Sigmoid colon (tissue), 6 donors: ENCODE measurements at regions not wholly inside any gene's neighbourhood (a gene's known extent, or its start where the extent isn't known, plus 50 kb on each side); places are given as distances from the start of the nearest gene placed in this dataset.

ENCODE experiments used
- DNase-seq: peaks from one replicate; pipeline ENCODE4 v3.0.0-alpha.2; 2019
- H3K27ac ChIP-seq, 4 donors: fragments of 200-600 bp; sonication (generic); one replicate each; pipeline ENCODE4 v1.5.1; 2016 to 2019; ENCODE audit warnings: mild to moderate bottlenecking in 1 of 4
- H3K27me3 ChIP-seq, 3 donors: fragments of 200-600 bp; sonication (generic); one replicate each; pipeline ENCODE4 v1.5.1; 2019; ENCODE audit warnings: mild to moderate bottlenecking in 1 of 3
- H3K36me3 ChIP-seq, 4 donors: fragments of 200-600 bp; sonication (generic); one replicate each; pipeline ENCODE4 v1.5.1; 2016 to 2019
- H3K4me1 ChIP-seq, 4 donors: fragments of 200-600 bp; sonication (generic); one replicate each; pipeline ENCODE4 v1.5.1; 2017 to 2019
- H3K4me3 ChIP-seq, 4 donors: fragments of 200-600 bp; sonication (generic); one replicate each; pipeline ENCODE4 v1.5.1; 2017 to 2019; ENCODE audit warnings: mild to moderate bottlenecking in 2 of 4, moderate library complexity in 1 of 4
- H3K9me3 ChIP-seq, 4 donors: fragments of 200-600 bp in 3 of 4; sonication (generic) in 3 of 4; one replicate each; pipeline versions ENCODE4 v1.5.1 to v1.6.1; 2013 to 2019
- CTCF ChIP-seq, 4 experiments: fragments of 450-650 bp in 3 of 4; fragments of 200-600 bp in 1 of 4; IDR thresholded peaks; one replicate each; pipeline ENCODE4 v1.5.1; 2016 to 2019; ENCODE audit warnings: antibody characterized with exemption in 4 of 4, mild to moderate bottlenecking in 3 of 4, moderate library complexity in 2 of 4
- EP300 ChIP-seq, 4 donors: sonication (generic); formaldehyde crosslinking; IDR thresholded peaks; one replicate each; pipeline ENCODE4 v1.6.1; 2017; ENCODE audit warnings: antibody characterized with exemption in 4 of 4
- POLR2A ChIP-seq, 2 donors: fragments of 450-650 bp; IDR thresholded peaks; one replicate each; pipeline ENCODE4 v1.6.1; 2016; ENCODE audit warnings: antibody characterized with exemption in 2 of 2, mild to moderate bottlenecking in 2 of 2, moderate library complexity in 2 of 2
- POLR2AphosphoS5 ChIP-seq, 4 donors: sonication (generic); formaldehyde crosslinking; IDR thresholded peaks; one replicate each; pipeline ENCODE4 v1.6.1; 2017; ENCODE audit warnings: antibody characterized with exemption in 4 of 4
- WGBS, 2 donors: extraction: QIAGEN DNeasy Blood & Tissue Kit; methylation state at CpG; one replicate each; pipeline ENCODE4 v1.1.7; 2013; 5-methylcytosine and 5-hydroxymethylcytosine counted together
- intact Hi-C: fragments of 100-400 bp; cut with DNase I; formaldehyde crosslinking; loops from one replicate; pipeline ENCODE4 v1.15.1; 2023
- donor health status: healthy with polysubstance abuse.
- donor health status: healthy.

DNA sequence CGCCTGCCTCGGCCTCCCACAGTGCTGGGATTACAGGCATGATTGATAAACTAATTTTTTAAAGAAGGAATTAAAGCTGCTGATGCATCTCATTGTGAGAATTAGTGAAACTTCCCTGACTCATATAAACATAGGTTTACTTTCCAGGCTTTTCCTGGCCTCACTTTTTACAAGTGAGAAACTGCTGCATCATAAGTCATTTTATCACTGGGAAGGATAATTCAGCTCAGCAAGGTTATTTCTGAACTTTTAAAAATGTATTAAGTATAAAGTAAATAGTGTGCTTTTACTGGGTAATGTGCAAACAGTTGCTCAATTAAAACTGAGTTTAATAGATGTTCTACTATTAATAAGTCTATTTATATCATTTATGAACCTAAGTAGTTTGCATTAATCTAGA, 1130.3 kb upstream of the CDH2 start:
- peaks cover 0 to 3% (median 0%) of the 10 kb centered on the region in 4 donors for H3K4me1 ChIP-seq
- 89 to 93% methylated on average over 2 of the region's 2 CpGs for WGBS, 2 donors
- intact Hi-C loops, result no loop called here
- H3K27me3 ChIP-seq, result no peaks in the 10 kb centered on the region
- H3K4me3 ChIP-seq, result no peak overlapping the region
- no peaks in the 10 kb centered on the region for H3K9me3 ChIP-seq
- H3K36me3 ChIP-seq, result no peaks in the 10 kb centered on the region
- TF ChIP-seq EP300 (IDR thresholded peaks at IDR 0.05), result no peak
- no peak for TF ChIP-seq POLR2A (IDR thresholded peaks at IDR 0.05)
- no peak for TF ChIP-seq CTCF (IDR thresholded peaks at IDR 0.05)
- no peak for DNase-seq
- no peak overlapping the region for H3K27ac ChIP-seq

DNA sequence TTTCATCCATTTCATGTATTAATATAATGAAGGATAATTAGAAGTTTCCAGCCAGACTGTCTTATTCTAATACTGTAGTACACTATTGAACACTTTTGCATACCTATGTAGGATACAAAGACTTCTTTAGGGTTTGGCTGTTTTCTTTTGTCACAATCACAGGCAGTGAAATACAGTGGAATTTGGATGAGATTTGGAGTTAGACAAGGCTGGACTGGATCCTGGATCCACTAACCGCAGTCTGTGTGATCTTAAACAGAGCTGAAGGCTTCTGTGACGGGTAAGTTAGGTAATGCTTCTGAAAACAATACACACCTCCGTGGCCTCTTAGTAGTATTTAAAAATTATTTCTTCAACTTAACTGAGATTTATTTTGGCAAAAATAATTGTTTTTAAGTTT, 1128.6 kb upstream of the CDH2 start:
- Histone ChIP-seq H3K27me3 (no peaks in the 10 kb centered on the region), H3K4me3 (no peak overlapping the region), H3K36me3 (no peaks in the 10 kb centered on the region), H3K4me1 (peaks cover 0 to 3% (median 0%) of the 10 kb centered on the region in 4 donors), H3K9me3 (no peaks in the 10 kb centered on the region), H3K27ac (no peak overlapping the region)
- WGBS, 2 donors, result 82 to 88% methylated on average over 3 of the region's 3 CpGs
- DNase-seq, result no peak
- intact Hi-C loops, result no loop called here
- no peak for TF ChIP-seq POLR2A (IDR thresholded peaks at IDR 0.05)
- TF ChIP-seq CTCF (IDR thresholded peaks at IDR 0.05), result no peak
- no peak for TF ChIP-seq EP300 (IDR thresholded peaks at IDR 0.05)
- TF ChIP-seq POLR2AphosphoS5 (IDR thresholded peaks at IDR 0.05), result no peak

DNA sequence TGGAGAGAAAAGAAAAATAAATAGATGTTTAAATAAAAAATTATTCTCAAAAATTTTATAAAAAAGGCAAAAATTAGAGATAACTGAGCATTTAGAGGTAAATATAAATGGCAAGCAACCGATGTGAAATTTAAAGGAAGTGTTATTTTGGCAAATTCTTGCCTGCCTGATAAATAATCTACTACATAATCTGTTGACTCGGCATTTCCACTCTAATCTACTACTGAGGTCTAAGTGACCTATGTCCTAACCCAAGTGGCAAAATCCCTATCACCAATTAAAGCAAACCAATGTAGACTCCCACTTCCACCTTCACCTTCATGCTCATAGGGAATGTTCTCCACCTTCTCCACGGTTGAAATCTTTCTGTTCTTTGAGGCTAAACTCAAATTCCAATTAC, 1124.1 kb upstream of the CDH2 start:
- intact Hi-C loops, result no loop called here
- WGBS, 2 donors, result 75 to 86% methylated on average over 3 of the region's 3 CpGs

GRCh38 chr18:29285471-29285870, 1108.5 kb upstream of the CDH2 start:
- WGBS, 2 donors, result 67 to 87% methylated on average over 2 of the region's 2 CpGs
- Histone ChIP-seq H3K36me3 (no peaks in the 10 kb centered on the region), H3K27ac (no peak overlapping the region), H3K9me3 (peaks cover 0 to 2% (median 0%) of the 10 kb centered on the region in 4 donors), H3K27me3 (no peaks in the 10 kb centered on the region), H3K4me3 (no peak overlapping the region), H3K4me1 (no peaks in the 10 kb centered on the region)
- no peak for DNase-seq
- intact Hi-C loops, result no loop called here
- no peak for TF ChIP-seq POLR2AphosphoS5 (IDR thresholded peaks at IDR 0.05)
- TF ChIP-seq POLR2A (IDR thresholded peaks at IDR 0.05), result no peak
- TF ChIP-seq EP300 (IDR thresholded peaks at IDR 0.05), result no peak
- no peak for TF ChIP-seq CTCF (IDR thresholded peaks at IDR 0.05)

More for the DNA sequence above, 1124.1 kb upstream of the CDH2 start:
- Histone ChIP-seq H3K27me3 (no peaks in the 10 kb centered on the region), H3K4me3 (no peak overlapping the region), H3K4me1 (no peaks in the 10 kb centered on the region), H3K27ac (no peak overlapping the region), H3K36me3 (no peaks in the 10 kb centered on the region), H3K9me3 (no peaks in the 10 kb centered on the region)
- no peak for TF ChIP-seq EP300 (IDR thresholded peaks at IDR 0.05)
- no peak for TF ChIP-seq CTCF (IDR thresholded peaks at IDR 0.05)
- TF ChIP-seq POLR2A (IDR thresholded peaks at IDR 0.05), result no peak
- no peak for TF ChIP-seq POLR2AphosphoS5 (IDR thresholded peaks at IDR 0.05)
- DNase-seq, result no peak

GRCh38 chr18:29271501-29271900, 1094.6 kb upstream of the CDH2 start:
- 93% methylated on average over 2 of the region's 2 CpGs for WGBS, 2 donors
- Histone ChIP-seq H3K9me3 (no peaks in the 10 kb centered on the region), H3K4me3 (no peak overlapping the region), H3K4me1 (no peaks in the 10 kb centered on the region), H3K27me3 (no peaks in the 10 kb centered on the region), H3K36me3 (no peaks in the 10 kb centered on the region), H3K27ac (no peak overlapping the region)
- intact Hi-C loops, result no loop called here
- no peak for TF ChIP-seq POLR2AphosphoS5 (IDR thresholded peaks at IDR 0.05)
- no peak for TF ChIP-seq POLR2A (IDR thresholded peaks at IDR 0.05)
- TF ChIP-seq EP300 (IDR thresholded peaks at IDR 0.05), result no peak
- no peak for TF ChIP-seq CTCF (IDR thresholded peaks at IDR 0.05)
- no peak for DNase-seq
